Neuronal stem cell (in vitro differentiated cells): ENCODE measurements at regions not wholly inside any gene's neighbourhood (a gene's known extent, or its start where the extent isn't known, plus 50 kb on each side); places are given as distances from the start of the nearest gene placed in this dataset.

Experiments used
- DNase-seq: peaks from one replicate; pipeline ENCODE4 v3.0.0-alpha.2; 2013; ENCODE audit warnings: low spot score
- H2AFZ ChIP-seq: one replicate; pipeline ENCODE4 v1.6.1; 2013; ENCODE audit warnings: mild to moderate bottlenecking, low read length, inconsistent platforms
- H2AK5ac ChIP-seq: 2 replicates; pipeline ENCODE4 v1.6.1; 2013; ENCODE audit warnings: low read depth, mild to moderate bottlenecking, inconsistent platforms, low read length, moderate library complexity, mixed read lengths
- H2BK120ac ChIP-seq: 2 replicates; pipeline ENCODE4 v1.6.1; 2013; ENCODE audit warnings: low read depth, mild to moderate bottlenecking, inconsistent platforms, low read length, moderate library complexity, mixed read lengths
- H2BK12ac ChIP-seq: one replicate; pipeline ENCODE4 v1.6.1; 2013; ENCODE audit warnings: low read length, inconsistent platforms
- H2BK15ac ChIP-seq: 2 replicates; pipeline ENCODE4 v1.6.1; 2013; ENCODE audit warnings: mild to moderate bottlenecking, low read length, inconsistent platforms, mixed read lengths
- H2BK5ac ChIP-seq: one replicate; pipeline ENCODE4 v1.6.1; 2013; ENCODE audit warnings: inconsistent platforms, mild to moderate bottlenecking, low read length, moderate library complexity
- H3K14ac ChIP-seq: one replicate; pipeline ENCODE4 v1.6.1; 2013; ENCODE audit warnings: low read length, inconsistent platforms
- H3K18ac ChIP-seq: 2 replicates; pipeline ENCODE4 v1.6.1; 2013; ENCODE audit warnings: low read length, inconsistent platforms
- H3K23ac ChIP-seq: 2 replicates; pipeline ENCODE4 v1.6.1; 2013; ENCODE audit warnings: low read depth, mild to moderate bottlenecking, mixed read lengths, low read length, inconsistent platforms; ENCODE audit not compliant: poor library complexity
- H3K27ac ChIP-seq: replicated peaks from 3 replicates; pipeline ENCODE4 v1.5.1; 2013; ENCODE audit warnings: low read length, inconsistent platforms
- H3K27me3 ChIP-seq, 3 experiments: 2 replicates each; pipeline ENCODE4 v1.6.1; 2013; ENCODE audit warnings: low read length in 3 of 3, mild to moderate bottlenecking in 2 of 3, inconsistent platforms in 1 of 3, low read depth in 1 of 3, mixed read lengths in 1 of 3, moderate library complexity in 1 of 3; ENCODE audit not compliant: control insufficient read depth in 3 of 3, insufficient read depth in 3 of 3
- H3K36me3 ChIP-seq, 2 donors: replicated peaks in 1 of 2; 2 replicates each; pipeline ENCODE4 v1.6.1; 2013; ENCODE audit warnings: low read length in 2 of 2; ENCODE audit not compliant: control insufficient read depth in 2 of 2, insufficient read depth in 2 of 2
- H3K4ac ChIP-seq: 2 replicates; pipeline ENCODE4 v1.6.1; 2013; ENCODE audit warnings: inconsistent platforms, mild to moderate bottlenecking, low read length, moderate library complexity
- H3K4me1 ChIP-seq, 2 donors: 1 replicate in 1 of 2; 2 replicates in 1 of 2; pipeline ENCODE4 v1.6.1; 2013; ENCODE audit warnings: low read length in 2 of 2, low read depth in 1 of 2; ENCODE audit not compliant: control insufficient read depth in 2 of 2, insufficient read depth in 1 of 2
- H3K4me2 ChIP-seq: one replicate; pipeline ENCODE4 v1.6.1; 2013; ENCODE audit warnings: mild to moderate bottlenecking, low read length, inconsistent platforms; ENCODE audit not compliant: insufficient read depth, poor library complexity, severe bottlenecking
- H3K4me3 ChIP-seq, 2 donors: 2 replicates each; pipeline ENCODE4 v1.5.1; 2013; ENCODE audit warnings: low read length in 2 of 2, mild to moderate bottlenecking in 2 of 2, inconsistent platforms in 1 of 2, moderate library complexity in 1 of 2
- H3K79me1 ChIP-seq: one replicate; pipeline ENCODE4 v1.6.1; 2013; ENCODE audit warnings: low read depth, mild to moderate bottlenecking, inconsistent platforms, low read length, moderate library complexity
- H3K9ac ChIP-seq: one replicate; pipeline ENCODE4 v1.6.1; 2013; ENCODE audit warnings: mild to moderate bottlenecking, low read depth, low read length, inconsistent platforms; ENCODE audit not compliant: poor library complexity
- H3K9me3 ChIP-seq, 2 donors: replicated peaks in 1 of 2; 2 replicates each; pipeline versions ENCODE3 to v1.6.1; 2013; ENCODE audit warnings: low read length in 2 of 2, mild to moderate bottlenecking in 2 of 2, inconsistent platforms in 1 of 2, low read depth in 1 of 2, mixed read lengths in 1 of 2, moderate library complexity in 1 of 2; ENCODE audit not compliant: control insufficient read depth in 2 of 2, insufficient read depth in 1 of 2
- H4K8ac ChIP-seq: one replicate; pipeline ENCODE4 v1.6.1; 2013; ENCODE audit warnings: low read depth, mild to moderate bottlenecking, inconsistent platforms, low read length, moderate library complexity
- H4K91ac ChIP-seq: one replicate; pipeline ENCODE4 v1.6.1; 2013; ENCODE audit warnings: low read length, low read depth, mild to moderate bottlenecking, inconsistent platforms; ENCODE audit not compliant: poor library complexity
- WGBS, 2 donors: extraction: QIAGEN DNeasy Blood & Tissue Kit; methylation state at CpG; one replicate each; pipeline ENCODE4 v1.1.7; 2013; ENCODE audit warnings: missing lambda C conversion rate in 2 of 2, mixed read lengths in 1 of 2; ENCODE audit not compliant: insufficient read length in 2 of 2, insufficient replicate concordance in 1 of 2; ENCODE audit errors: extremely low coverage in 2 of 2; 5-methylcytosine and 5-hydroxymethylcytosine counted together

DNA sequence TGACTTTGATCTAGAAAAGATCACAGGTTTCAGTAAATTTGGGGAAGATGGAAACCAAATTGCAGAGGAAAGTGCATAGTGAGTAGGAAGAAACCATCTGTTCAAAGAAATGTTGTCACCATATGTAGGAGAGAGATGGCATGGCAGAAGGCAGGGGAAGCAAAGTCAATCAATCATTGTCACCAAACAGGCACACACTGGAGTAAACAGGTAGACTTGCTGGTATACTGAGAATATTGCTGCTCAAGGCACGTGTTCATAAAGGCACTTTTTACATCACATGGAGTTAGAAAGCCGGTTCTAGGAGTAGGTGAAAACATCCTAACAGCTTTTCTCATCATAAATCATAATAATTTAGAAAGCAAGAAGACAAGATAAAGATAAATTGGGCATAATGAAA is 550.5 kb upstream of the FAT1 start:
- H3K4ac ChIP-seq = no peak overlapping the region
- H3K9me3 ChIP-seq = no peaks in the 10 kb centered on the region
- H4K8ac ChIP-seq = no peak overlapping the region
- H3K79me1 ChIP-seq = no peaks in the 10 kb centered on the region
- no peak overlapping the region for H3K27ac ChIP-seq
- no peak overlapping the region for H3K9ac ChIP-seq
- no peak overlapping the region for H3K4me3 ChIP-seq
- H4K91ac ChIP-seq = no peak overlapping the region
- H2BK15ac ChIP-seq = no peak overlapping the region
- no CpG with 5 or more reads among the region's 2 CpGs for WGBS, 2 donors
- H2AFZ ChIP-seq = no peak overlapping the region
- no peak overlapping the region for H2AK5ac ChIP-seq
- no peaks in the 10 kb centered on the region for H3K27me3 ChIP-seq
- no peak overlapping the region for H3K18ac ChIP-seq
- H2BK120ac ChIP-seq = no peak overlapping the region
- H3K4me1 ChIP-seq = no peaks in the 10 kb centered on the region
- H3K14ac ChIP-seq = no peak overlapping the region
- no peak overlapping the region for H3K23ac ChIP-seq
- H3K36me3 ChIP-seq = no peaks in the 10 kb centered on the region
- no peak overlapping the region for H3K4me2 ChIP-seq
- no peak overlapping the region for H2BK5ac ChIP-seq
- H2BK12ac ChIP-seq = no peak overlapping the region
- DNase-seq = no peak

DNA sequence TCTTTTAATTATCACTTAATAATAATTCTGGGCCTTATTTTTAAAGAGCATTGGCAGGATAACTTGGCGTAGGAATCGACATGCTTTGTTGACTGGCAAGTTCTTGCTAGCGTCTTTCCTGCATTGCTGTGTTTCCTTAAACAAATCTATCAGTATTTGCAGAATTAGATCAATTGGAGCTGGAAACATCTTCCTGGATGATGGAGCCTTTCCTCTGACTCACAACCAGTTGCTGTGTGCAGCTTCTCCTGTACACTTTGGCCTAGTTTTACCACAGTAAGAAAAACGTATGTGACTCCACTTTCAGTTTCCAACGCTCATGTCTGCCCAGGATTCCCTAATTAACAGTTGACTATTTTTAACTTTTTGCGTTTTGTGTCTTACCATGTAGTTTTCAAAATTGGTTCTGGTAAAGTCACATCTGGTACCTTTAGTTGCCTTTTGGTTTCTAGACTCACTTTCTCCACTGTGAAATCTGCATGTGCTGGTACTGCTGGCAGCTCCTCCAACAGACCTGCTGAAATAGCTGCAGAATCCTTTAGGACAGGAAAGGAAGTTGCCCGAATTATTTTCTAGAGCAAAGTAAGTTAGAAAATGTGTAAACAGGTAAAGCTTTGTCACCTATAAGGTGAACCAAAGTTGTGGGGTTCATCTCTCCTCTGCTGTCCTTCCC is 553.2 kb upstream of the FAT1 start:
- no peak overlapping the region for H3K4me3 ChIP-seq
- no peak overlapping the region for H2AFZ ChIP-seq
- H3K27ac ChIP-seq = no peak overlapping the region
- H2AK5ac ChIP-seq = no peak overlapping the region
- no peak overlapping the region for H3K4me2 ChIP-seq
- no CpG with 5 or more reads among the region's 7 CpGs for WGBS, 2 donors
- no peak overlapping the region for H3K23ac ChIP-seq
- H3K79me1 ChIP-seq = no peaks in the 10 kb centered on the region
- H3K4me1 ChIP-seq = no peaks in the 10 kb centered on the region
- no peak overlapping the region for H3K4ac ChIP-seq
- DNase-seq = no peak
- no peak overlapping the region for H2BK12ac ChIP-seq
- no peak overlapping the region for H2BK120ac ChIP-seq
- no peak overlapping the region for H3K18ac ChIP-seq
- H3K36me3 ChIP-seq = no peaks in the 10 kb centered on the region
- no peak overlapping the region for H2BK15ac ChIP-seq
- no peak overlapping the region for H3K9ac ChIP-seq
- H3K14ac ChIP-seq = no peak overlapping the region
- H4K8ac ChIP-seq = no peak overlapping the region
- no peaks in the 10 kb centered on the region for H3K27me3 ChIP-seq
- H2BK5ac ChIP-seq = no peak overlapping the region
- no peak overlapping the region for H4K91ac ChIP-seq
- no peaks in the 10 kb centered on the region for H3K9me3 ChIP-seq

DNA sequence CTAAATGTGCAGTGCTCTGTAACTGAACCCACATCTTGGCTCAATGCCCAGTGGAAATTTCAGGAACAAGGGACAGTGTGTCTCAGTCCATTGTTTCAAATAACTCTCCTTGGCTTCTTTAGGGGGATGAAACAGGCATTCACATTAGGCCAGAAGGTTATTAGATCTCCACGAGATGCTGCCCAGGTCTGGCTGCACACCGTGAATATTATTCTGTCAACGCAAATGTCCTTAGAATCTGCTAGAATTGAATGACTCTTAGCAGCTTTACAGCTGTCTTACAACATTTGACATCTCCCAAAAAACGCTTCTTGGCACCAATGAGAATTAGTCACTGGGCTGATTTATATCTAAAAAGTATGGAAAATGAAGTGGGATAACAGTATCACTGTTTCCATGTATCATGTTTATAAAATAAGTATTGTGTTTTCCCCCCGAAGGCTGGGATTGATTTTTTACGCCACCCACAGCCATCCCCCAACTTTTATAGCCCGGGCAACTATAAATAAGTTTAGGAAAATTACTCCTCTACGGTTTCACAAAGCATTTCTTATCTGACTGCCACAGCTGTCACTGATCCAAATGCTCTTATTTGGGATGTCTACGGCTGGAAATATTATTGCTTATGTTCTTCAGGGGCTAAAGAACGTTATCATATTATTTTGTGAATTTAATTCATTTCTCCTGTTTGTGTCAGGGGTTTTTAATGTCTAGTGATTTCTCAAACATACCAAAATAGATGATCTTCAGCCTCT is 559.7 kb upstream of the FAT1 start:
- Histone ChIP-seq H3K4ac (no peak overlapping the region), H3K4me3 (no peak overlapping the region), H3K36me3 (no peaks in the 10 kb centered on the region), H2BK15ac (no peak overlapping the region), H3K4me1 (peaks cover 0 to 2% of the 10 kb centered on the region in 2 donors), H3K4me2 (no peak overlapping the region), H2AFZ (no peak overlapping the region), H3K14ac (no peak overlapping the region), H3K79me1 (no peaks in the 10 kb centered on the region), H3K9ac (no peak overlapping the region), H3K9me3 (no peaks in the 10 kb centered on the region), H4K91ac (no peak overlapping the region), H3K18ac (no peak overlapping the region), H2BK120ac (no peak overlapping the region), H2AK5ac (no peak overlapping the region), H2BK5ac (no peak overlapping the region), H3K23ac (no peak overlapping the region), H3K27ac (no peak overlapping the region), H3K27me3 (no peaks in the 10 kb centered on the region), H2BK12ac (no peak overlapping the region), H4K8ac (no peak overlapping the region)
- no CpG with 5 or more reads among the region's 10 CpGs for WGBS, 2 donors
- no peak for DNase-seq

DNA sequence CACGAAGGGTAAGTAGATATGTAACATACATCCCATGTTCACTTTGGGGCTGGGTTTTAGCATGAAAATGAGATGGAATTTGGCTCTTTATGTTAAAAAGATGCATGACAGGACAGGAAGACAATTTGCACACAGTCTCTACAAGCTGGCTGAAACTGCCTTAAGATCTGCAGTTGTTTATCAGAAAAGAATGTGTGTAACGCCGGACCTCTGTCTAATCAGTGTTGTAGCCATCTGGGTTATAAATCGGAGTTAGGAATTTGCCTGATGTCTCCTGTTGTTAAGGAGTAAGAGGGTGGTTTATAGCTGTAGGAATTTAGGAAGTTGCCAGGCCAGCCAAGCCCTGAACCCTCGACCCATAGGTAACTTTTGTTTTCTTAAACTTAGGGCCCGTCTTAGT is 562.9 kb upstream of the FAT1 start:
- DNase-seq = no peak
- WGBS, 2 donors = no CpG with 5 or more reads among the region's 6 CpGs

More for the DNA sequence above, 562.9 kb upstream of the FAT1 start:
- Histone ChIP-seq H2AFZ (no peak overlapping the region), H4K8ac (no peak overlapping the region), H3K4ac (no peak overlapping the region), H3K4me2 (no peak overlapping the region), H3K4me3 (no peak overlapping the region), H3K4me1 (peaks cover 0 to 2% of the 10 kb centered on the region in 2 donors), H3K9ac (no peak overlapping the region), H3K79me1 (no peaks in the 10 kb centered on the region), H3K14ac (no peak overlapping the region), H4K91ac (no peak overlapping the region), H3K27ac (no peak overlapping the region), H2BK12ac (no peak overlapping the region), H2BK15ac (no peak overlapping the region), H3K36me3 (no peaks in the 10 kb centered on the region), H3K9me3 (no peaks in the 10 kb centered on the region), H3K18ac (no peak overlapping the region), H2AK5ac (no peak overlapping the region), H2BK120ac (no peak overlapping the region), H3K23ac (no peak overlapping the region), H3K27me3 (no peaks in the 10 kb centered on the region), H2BK5ac (no peak overlapping the region)
